ENCODE measurements at regions not wholly inside any gene's neighbourhood (a gene's known extent, or its start where the extent isn't known, plus 50 kb on each side); places are given as distances from the start of the nearest gene placed in this dataset.
A peak's percentile ranks its signal among the peaks of the same experiment; 100 is the strongest.

GRCh38 chr9:107423540-107423939 is 66.0 kb downstream of the KLF4 start:
- Histone ChIP-seq H4K20me1 (ENCODE audit: insufficient read depth) (no peaks in the 10 kb centered on the region), H3K79me2 (replicated peaks; ENCODE audit: insufficient read depth, low read length) (no peaks in the 10 kb centered on the region), H3K9me3 (ENCODE audit: low read length) (no peaks in the 10 kb centered on the region), H3K27ac (ENCODE audit: low read length) (no peak overlapping the region), H3K27me3 (ENCODE audit: insufficient read depth, low read depth, low read length) (no peaks in the 10 kb centered on the region), H2AFZ (ENCODE audit: low read depth, low read length) (no peak overlapping the region), H3K4me3 (ENCODE audit: low read length) (no peak overlapping the region), H3K9ac (ENCODE audit: low read length) (no peak overlapping the region), H3K9me2 (ENCODE audit: insufficient read depth, low read length) (no peaks in the 10 kb centered on the region), H3K4me2 (ENCODE audit: low read length) (no peak overlapping the region), H3K36me3 (ENCODE audit: insufficient read depth, low read length) (no peaks in the 10 kb centered on the region), H3F3A (ENCODE audit: insufficient read depth, low read length, poor library complexity, severe bottlenecking) (no peaks in the 10 kb centered on the region)
- no peak for TF ChIP-seq TAF1 (IDR thresholded peaks at IDR 0.05; ENCODE audit: low read depth)
- TF ChIP-seq, protein P1, sequence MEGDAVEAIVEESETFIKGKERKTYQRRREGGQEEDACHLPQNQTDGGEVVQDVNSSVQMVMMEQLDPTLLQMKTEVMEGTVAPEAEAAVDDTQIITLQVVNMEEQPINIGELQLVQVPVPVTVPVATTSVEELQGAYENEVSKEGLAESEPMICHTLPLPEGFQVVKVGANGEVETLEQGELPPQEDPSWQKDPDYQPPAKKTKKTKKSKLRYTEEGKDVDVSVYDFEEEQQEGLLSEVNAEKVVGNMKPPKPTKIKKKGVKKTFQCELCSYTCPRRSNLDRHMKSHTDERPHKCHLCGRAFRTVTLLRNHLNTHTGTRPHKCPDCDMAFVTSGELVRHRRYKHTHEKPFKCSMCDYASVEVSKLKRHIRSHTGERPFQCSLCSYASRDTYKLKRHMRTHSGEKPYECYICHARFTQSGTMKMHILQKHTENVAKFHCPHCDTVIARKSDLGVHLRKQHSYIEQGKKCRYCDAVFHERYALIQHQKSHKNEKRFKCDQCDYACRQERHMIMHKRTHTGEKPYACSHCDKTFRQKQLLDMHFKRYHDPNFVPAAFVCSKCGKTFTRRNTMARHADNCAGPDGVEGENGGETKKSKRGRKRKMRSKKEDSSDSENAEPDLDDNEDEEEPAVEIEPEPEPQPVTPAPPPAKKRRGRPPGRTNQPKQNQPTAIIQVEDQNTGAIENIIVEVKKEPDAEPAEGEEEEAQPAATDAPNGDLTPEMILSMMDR (IDR thresholded peaks at IDR 0.05; ENCODE audit: poor library complexity, severe bottlenecking) = no peak
- TF ChIP-seq, protein P2, sequence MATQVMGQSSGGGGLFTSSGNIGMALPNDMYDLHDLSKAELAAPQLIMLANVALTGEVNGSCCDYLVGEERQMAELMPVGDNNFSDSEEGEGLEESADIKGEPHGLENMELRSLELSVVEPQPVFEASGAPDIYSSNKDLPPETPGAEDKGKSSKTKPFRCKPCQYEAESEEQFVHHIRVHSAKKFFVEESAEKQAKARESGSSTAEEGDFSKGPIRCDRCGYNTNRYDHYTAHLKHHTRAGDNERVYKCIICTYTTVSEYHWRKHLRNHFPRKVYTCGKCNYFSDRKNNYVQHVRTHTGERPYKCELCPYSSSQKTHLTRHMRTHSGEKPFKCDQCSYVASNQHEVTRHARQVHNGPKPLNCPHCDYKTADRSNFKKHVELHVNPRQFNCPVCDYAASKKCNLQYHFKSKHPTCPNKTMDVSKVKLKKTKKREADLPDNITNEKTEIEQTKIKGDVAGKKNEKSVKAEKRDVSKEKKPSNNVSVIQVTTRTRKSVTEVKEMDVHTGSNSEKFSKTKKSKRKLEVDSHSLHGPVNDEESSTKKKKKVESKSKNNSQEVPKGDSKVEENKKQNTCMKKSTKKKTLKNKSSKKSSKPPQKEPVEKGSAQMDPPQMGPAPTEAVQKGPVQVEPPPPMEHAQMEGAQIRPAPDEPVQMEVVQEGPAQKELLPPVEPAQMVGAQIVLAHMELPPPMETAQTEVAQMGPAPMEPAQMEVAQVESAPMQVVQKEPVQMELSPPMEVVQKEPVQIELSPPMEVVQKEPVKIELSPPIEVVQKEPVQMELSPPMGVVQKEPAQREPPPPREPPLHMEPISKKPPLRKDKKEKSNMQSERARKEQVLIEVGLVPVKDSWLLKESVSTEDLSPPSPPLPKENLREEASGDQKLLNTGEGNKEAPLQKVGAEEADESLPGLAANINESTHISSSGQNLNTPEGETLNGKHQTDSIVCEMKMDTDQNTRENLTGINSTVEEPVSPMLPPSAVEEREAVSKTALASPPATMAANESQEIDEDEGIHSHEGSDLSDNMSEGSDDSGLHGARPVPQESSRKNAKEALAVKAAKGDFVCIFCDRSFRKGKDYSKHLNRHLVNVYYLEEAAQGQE (IDR thresholded peaks at IDR 0.05; ENCODE audit: borderline replicate concordance) = no peak
- TF ChIP-seq EP300 (conservative IDR thresholded peaks at IDR 0.05; ENCODE audit: poor library complexity, severe bottlenecking) = no peak
- no peak for TF ChIP-seq EZH2 (IDR thresholded peaks at IDR 0.05; ENCODE audit: borderline replicate concordance, insufficient read depth, low read length, poor library complexity, severe bottlenecking)
- TF ChIP-seq SMC3 (conservative IDR thresholded peaks at IDR 0.05; ENCODE audit: poor library complexity) = no peak
- no peak for TF ChIP-seq RAD21 (conservative IDR thresholded peaks at IDR 0.05)
- TF ChIP-seq POLR2AphosphoS5 (IDR thresholded peaks at IDR 0.05) = no peak
- TF ChIP-seq MXI1 (conservative IDR thresholded peaks at IDR 0.05; ENCODE audit: poor library complexity, severe bottlenecking) = no peak

- Histone ChIP-seq H3K27ac (ENCODE audit: low read length) (no peak overlapping the region), H2AFZ (ENCODE audit: low read depth, low read length) (no peak overlapping the region), H3K27me3 (ENCODE audit: insufficient read depth, low read depth, low read length) (no peaks in the 10 kb centered on the region), H3K4me3 (ENCODE audit: low read length) (no peak overlapping the region), H3K9ac (ENCODE audit: low read length) (no peak overlapping the region), H4K20me1 (ENCODE audit: insufficient read depth) (no peaks in the 10 kb centered on the region), H3K79me2 (replicated peaks; ENCODE audit: insufficient read depth, low read length) (no peaks in the 10 kb centered on the region), H3K9me3 (ENCODE audit: low read length) (no peaks in the 10 kb centered on the region), H3K4me2 (ENCODE audit: low read length) (no peak overlapping the region), H3K36me3 (ENCODE audit: insufficient read depth, low read length) (no peaks in the 10 kb centered on the region), H3F3A (ENCODE audit: insufficient read depth, low read length, poor library complexity, severe bottlenecking) (no peaks in the 10 kb centered on the region), H3K9me2 (ENCODE audit: insufficient read depth, low read length) (no peaks in the 10 kb centered on the region)
- TF ChIP-seq RAD21 (conservative IDR thresholded peaks at IDR 0.05) (peak; percentile 23), SMC3 (conservative IDR thresholded peaks at IDR 0.05; ENCODE audit: poor library complexity) (peak; percentile 23), EP300 (conservative IDR thresholded peaks at IDR 0.05; ENCODE audit: poor library complexity, severe bottlenecking) (no peak)
- TF ChIP-seq, protein P1 (IDR thresholded peaks at IDR 0.05; ENCODE audit: poor library complexity, severe bottlenecking) = peak; percentile 29
These were observed 67.1 kb downstream of the KLF4 start for GRCh38 chr9:107422189-107423185.
